ENCODE measurements at regions not wholly inside any gene's neighbourhood (a gene's known extent, or its start where the extent isn't known, plus 50 kb on each side); places are given as distances from the start of the nearest gene placed in this dataset.

DNA sequence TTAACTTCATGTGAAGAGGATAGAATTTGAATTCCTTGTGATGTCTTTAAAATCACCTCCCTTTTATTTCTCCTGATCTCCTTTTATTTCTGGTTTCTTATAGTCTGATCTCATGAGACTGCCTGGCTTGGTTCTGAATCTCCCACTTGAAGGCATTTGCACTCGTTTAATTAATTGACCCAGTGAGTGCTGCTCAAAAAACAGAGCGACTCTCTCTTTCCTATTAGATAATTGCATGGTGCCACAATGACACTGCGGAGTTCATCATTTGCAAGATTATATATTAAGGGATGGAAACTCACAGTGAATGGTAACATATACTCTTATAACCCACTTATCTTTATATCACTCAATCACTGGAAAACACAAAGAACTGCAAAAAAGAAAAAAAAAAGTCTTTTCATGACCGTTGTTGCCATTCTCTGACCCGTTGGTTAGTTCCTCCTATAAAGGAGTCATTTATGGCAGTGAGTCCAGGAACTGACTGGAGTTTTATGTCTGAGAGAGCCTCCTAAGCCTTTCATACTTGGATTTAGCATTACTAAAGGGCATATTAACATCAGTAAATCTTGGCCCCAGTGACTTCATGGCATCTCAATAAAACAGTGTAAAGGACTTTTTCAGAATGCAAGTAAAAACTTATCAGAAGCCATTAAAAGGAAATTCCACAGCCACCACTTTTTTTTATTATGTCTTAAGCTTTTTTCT, 103.3 kb upstream of the EPHA4 start:
- Histone ChIP-seq H3K27ac (ENCODE audit: low read depth in 1 of 2, low read length in 2 of 2) (no peak overlapping the region), H3K9me3 (replicated peaks in 1 of 2; ENCODE audit: control insufficient read depth in 1 of 2, insufficient read depth in 1 of 2, low read length in 2 of 2) (peaks cover 0 to 15% of the 10 kb centered on the region in 2 donors), H3K79me2 (ENCODE audit: insufficient read depth, low read length) (no peaks in the 10 kb centered on the region), H3K4me1 (ENCODE audit: control insufficient read depth in 1 of 2, insufficient read depth in 2 of 2, low read length in 2 of 2) (no peaks in the 10 kb centered on the region), H3K4me2 (replicated peaks; ENCODE audit: extremely low read depth, low read length, poor library complexity, severe bottlenecking) (no peak overlapping the region), H3K27me3 (ENCODE audit: control insufficient read depth in 2 of 2, insufficient read depth in 2 of 2, low read length in 2 of 2) (no peaks in the 10 kb centered on the region), H2AFZ (ENCODE audit: insufficient read depth, low read depth, low read length, poor library complexity, severe bottlenecking) (no peak overlapping the region), H3K9ac (ENCODE audit: insufficient read depth, low read length, poor library complexity, severe bottlenecking) (no peak overlapping the region), H4K20me1 (ENCODE audit: insufficient read depth, low read length) (no peaks in the 10 kb centered on the region), H3K36me3 (replicated peaks in 1 of 2; ENCODE audit: control insufficient read depth in 1 of 2, insufficient read depth in 2 of 2, low read length in 2 of 2) (no peaks in the 10 kb centered on the region), H3K4me3 (replicated peaks in 1 of 3; ENCODE audit: low read depth in 2 of 3, low read length in 3 of 3) (no peak overlapping the region)
- peaks cover 0 to 6% (median 0%) of the 10 kb centered on the region in 7 donors for H3K9me3 Mint-ChIP-seq
- intact Hi-C loops (cut with micrococcal nuclease), result no loop called here
- DNase-seq, result no peak
- peaks cover 0 to 1% (median 1%) of the 10 kb centered on the region in 3 donors for H3K27me3 Mint-ChIP-seq (ENCODE audit: low read depth in 3 of 3)
- H3K4me3 Mint-ChIP-seq, result no peak overlapping the region
- TF ChIP-seq, protein P1, sequence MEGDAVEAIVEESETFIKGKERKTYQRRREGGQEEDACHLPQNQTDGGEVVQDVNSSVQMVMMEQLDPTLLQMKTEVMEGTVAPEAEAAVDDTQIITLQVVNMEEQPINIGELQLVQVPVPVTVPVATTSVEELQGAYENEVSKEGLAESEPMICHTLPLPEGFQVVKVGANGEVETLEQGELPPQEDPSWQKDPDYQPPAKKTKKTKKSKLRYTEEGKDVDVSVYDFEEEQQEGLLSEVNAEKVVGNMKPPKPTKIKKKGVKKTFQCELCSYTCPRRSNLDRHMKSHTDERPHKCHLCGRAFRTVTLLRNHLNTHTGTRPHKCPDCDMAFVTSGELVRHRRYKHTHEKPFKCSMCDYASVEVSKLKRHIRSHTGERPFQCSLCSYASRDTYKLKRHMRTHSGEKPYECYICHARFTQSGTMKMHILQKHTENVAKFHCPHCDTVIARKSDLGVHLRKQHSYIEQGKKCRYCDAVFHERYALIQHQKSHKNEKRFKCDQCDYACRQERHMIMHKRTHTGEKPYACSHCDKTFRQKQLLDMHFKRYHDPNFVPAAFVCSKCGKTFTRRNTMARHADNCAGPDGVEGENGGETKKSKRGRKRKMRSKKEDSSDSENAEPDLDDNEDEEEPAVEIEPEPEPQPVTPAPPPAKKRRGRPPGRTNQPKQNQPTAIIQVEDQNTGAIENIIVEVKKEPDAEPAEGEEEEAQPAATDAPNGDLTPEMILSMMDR (IDR thresholded peaks at IDR 0.05), result no peak
- 55% methylated on average over 2 of the region's 5 CpGs for WGBS (ENCODE audit: insufficient coverage)
- no peaks in the 10 kb centered on the region for H3K36me3 Mint-ChIP-seq
- H3K27ac Mint-ChIP-seq, result no peak overlapping the region
- no peaks in the 10 kb centered on the region for H3K4me1 Mint-ChIP-seq

DNA sequence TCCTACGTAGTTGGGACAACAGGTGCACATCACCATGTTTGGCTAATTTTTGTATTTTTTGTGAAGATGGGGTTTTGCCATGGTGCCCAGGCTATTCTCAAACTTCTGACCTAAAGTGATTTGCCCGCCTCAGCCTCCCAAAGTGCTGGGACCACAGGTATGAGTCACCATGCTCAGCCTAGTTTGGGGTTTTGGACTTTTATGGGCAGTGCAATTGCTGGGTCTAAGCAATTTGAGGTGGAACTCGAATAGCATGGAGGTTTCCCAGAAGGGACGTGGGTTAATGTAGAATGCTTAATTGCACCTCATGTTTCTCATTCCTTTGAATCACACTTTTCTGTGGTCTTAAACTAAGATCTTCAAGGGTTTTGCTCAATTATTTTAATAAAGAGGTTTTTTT, 102.3 kb upstream of the EPHA4 start:
- no peak overlapping the region for H3K4me3 Mint-ChIP-seq
- H3K4me1 ChIP-seq (ENCODE audit: control insufficient read depth in 1 of 2, insufficient read depth in 2 of 2, low read length in 2 of 2), result no peaks in the 10 kb centered on the region
- H3K4me2 ChIP-seq (replicated peaks; ENCODE audit: extremely low read depth, low read length, poor library complexity, severe bottlenecking), result no peak overlapping the region
- H4K20me1 ChIP-seq (ENCODE audit: insufficient read depth, low read length), result no peaks in the 10 kb centered on the region
- peaks cover 0 to 6% (median 0%) of the 10 kb centered on the region in 7 donors for H3K9me3 Mint-ChIP-seq
- H3K27me3 ChIP-seq (ENCODE audit: control insufficient read depth in 2 of 2, insufficient read depth in 2 of 2, low read length in 2 of 2), result no peaks in the 10 kb centered on the region
- H3K27me3 Mint-ChIP-seq (ENCODE audit: low read depth in 3 of 3), result peaks cover 0 to 1% (median 0%) of the 10 kb centered on the region in 3 donors
- H3K9ac ChIP-seq (ENCODE audit: insufficient read depth, low read length, poor library complexity, severe bottlenecking), result no peak overlapping the region
- H3K4me1 Mint-ChIP-seq, result no peaks in the 10 kb centered on the region
- WGBS (ENCODE audit: insufficient coverage), result 77% methylated on average over 1 of the region's 4 CpGs
- H3K27ac Mint-ChIP-seq, result no peak overlapping the region
- no peak overlapping the region for H2AFZ ChIP-seq (ENCODE audit: insufficient read depth, low read depth, low read length, poor library complexity, severe bottlenecking)
- intact Hi-C loops (cut with micrococcal nuclease), result no loop called here
- H3K79me2 ChIP-seq (ENCODE audit: insufficient read depth, low read length), result no peaks in the 10 kb centered on the region
- no peak overlapping the region for H3K4me3 ChIP-seq (replicated peaks in 1 of 3; ENCODE audit: low read depth in 2 of 3, low read length in 3 of 3)
- H3K36me3 ChIP-seq (replicated peaks in 1 of 2; ENCODE audit: control insufficient read depth in 1 of 2, insufficient read depth in 2 of 2, low read length in 2 of 2), result no peaks in the 10 kb centered on the region
- no peak overlapping the region for H3K27ac ChIP-seq (ENCODE audit: low read depth in 1 of 2, low read length in 2 of 2)
- DNase-seq, result no peak
- H3K9me3 ChIP-seq (replicated peaks in 1 of 2; ENCODE audit: control insufficient read depth in 1 of 2, insufficient read depth in 1 of 2, low read length in 2 of 2), result peaks cover 0 to 18% of the 10 kb centered on the region in 2 donors
- no peaks in the 10 kb centered on the region for H3K36me3 Mint-ChIP-seq
- TF ChIP-seq, protein P1 (IDR thresholded peaks at IDR 0.05), result no peak

All from CD14-positive monocyte (primary cell).